ENCODE measurements at regions not wholly inside any gene's neighbourhood (a gene's known extent, or its start where the extent isn't known, plus 50 kb on each side); places are given as distances from the start of the nearest gene placed in this dataset.

- DNase-seq (ENCODE audit: extremely low spot score, unreplicated experiment) = peak; percentile 10
- Mint-ChIP-seq H3K27me3 (ENCODE audit: unreplicated experiment) (no peaks in the 10 kb centered on the region), H3K27ac (ENCODE audit: unreplicated experiment) (peak overlapping the region; percentile 69), H3K36me3 (ENCODE audit: unreplicated experiment) (no peaks in the 10 kb centered on the region), H3K4me1 (ENCODE audit: unreplicated experiment) (peaks cover 26% of the 10 kb centered on the region), H3K4me3 (ENCODE audit: unreplicated experiment) (no peak overlapping the region), H3K9me3 (ENCODE audit: unreplicated experiment) (no peaks in the 10 kb centered on the region)
- no peak for TF ChIP-seq CTCF (IDR thresholded peaks at IDR 0.05)
These were observed 146.9 kb downstream of the KLF13 start for GRCh38 chr15:31473385-31474058.

GRCh38 chr15:31474059-31474868 is 147.6 kb downstream of the KLF13 start:
- no peak overlapping the region for H3K27ac Mint-ChIP-seq (ENCODE audit: unreplicated experiment)

GRCh38 chr15:31476236-31476810 is 149.7 kb downstream of the KLF13 start:
- Mint-ChIP-seq H3K36me3 (ENCODE audit: unreplicated experiment) (no peaks in the 10 kb centered on the region), H3K9me3 (ENCODE audit: unreplicated experiment) (no peaks in the 10 kb centered on the region), H3K27ac (ENCODE audit: unreplicated experiment) (no peak overlapping the region), H3K4me3 (ENCODE audit: unreplicated experiment) (no peak overlapping the region), H3K4me1 (ENCODE audit: unreplicated experiment) (peaks cover 22% of the 10 kb centered on the region), H3K27me3 (ENCODE audit: unreplicated experiment) (peaks cover 15% of the 10 kb centered on the region)
- no peak for TF ChIP-seq CTCF (IDR thresholded peaks at IDR 0.05)
- DNase-seq (ENCODE audit: extremely low spot score, unreplicated experiment) = peak; percentile 69

More at GRCh38 chr15:31474059-31474868, 147.6 kb downstream of the KLF13 start:
- TF ChIP-seq CTCF (IDR thresholded peaks at IDR 0.05) = no peak
- peak; percentile 60 for DNase-seq (ENCODE audit: extremely low spot score, unreplicated experiment)
- Mint-ChIP-seq H3K27me3 (ENCODE audit: unreplicated experiment) (peaks cover 2% of the 10 kb centered on the region), H3K36me3 (ENCODE audit: unreplicated experiment) (no peaks in the 10 kb centered on the region), H3K9me3 (ENCODE audit: unreplicated experiment) (no peaks in the 10 kb centered on the region), H3K4me3 (ENCODE audit: unreplicated experiment) (no peak overlapping the region), H3K4me1 (ENCODE audit: unreplicated experiment) (peaks cover 26% of the 10 kb centered on the region)

GRCh38 chr15:31476866-31477265 is 150.2 kb downstream of the KLF13 start:
- TF ChIP-seq CTCF (IDR thresholded peaks at IDR 0.05) = no peak
- H3K4me1 Mint-ChIP-seq (ENCODE audit: unreplicated experiment) = peaks cover 17% of the 10 kb centered on the region
- peaks cover 20% of the 10 kb centered on the region for H3K27me3 Mint-ChIP-seq (ENCODE audit: unreplicated experiment)

GRCh38 chr15:31477301-31477700 is 150.7 kb downstream of the KLF13 start:
- peaks cover 22% of the 10 kb centered on the region for H3K27me3 Mint-ChIP-seq (ENCODE audit: unreplicated experiment)
- no peak for TF ChIP-seq CTCF (IDR thresholded peaks at IDR 0.05)
- peaks cover 12% of the 10 kb centered on the region for H3K4me1 Mint-ChIP-seq (ENCODE audit: unreplicated experiment)
- H3K4me3 Mint-ChIP-seq (ENCODE audit: unreplicated experiment) = no peak overlapping the region
- H3K27ac Mint-ChIP-seq (ENCODE audit: unreplicated experiment) = no peak overlapping the region
- H3K36me3 Mint-ChIP-seq (ENCODE audit: unreplicated experiment) = no peaks in the 10 kb centered on the region
- H3K9me3 Mint-ChIP-seq (ENCODE audit: unreplicated experiment) = no peaks in the 10 kb centered on the region
- DNase-seq (ENCODE audit: extremely low spot score, unreplicated experiment) = no peak

More at GRCh38 chr15:31476866-31477265, 150.2 kb downstream of the KLF13 start:
- no peaks in the 10 kb centered on the region for H3K9me3 Mint-ChIP-seq (ENCODE audit: unreplicated experiment)
- peak; percentile 79 for DNase-seq (ENCODE audit: extremely low spot score, unreplicated experiment)
- H3K36me3 Mint-ChIP-seq (ENCODE audit: unreplicated experiment) = no peaks in the 10 kb centered on the region
- H3K4me3 Mint-ChIP-seq (ENCODE audit: unreplicated experiment) = no peak overlapping the region
- no peak overlapping the region for H3K27ac Mint-ChIP-seq (ENCODE audit: unreplicated experiment)
